Activated naive CD4-positive, alpha-beta T cell treated with anti-CD3 and anti-CD28 coated beads, Interleukin-2, amount 50 U/mL, for 72 hours (primary cell): ENCODE measurements at regions not wholly inside any gene's neighbourhood (a gene's known extent, or its start where the extent isn't known, plus 50 kb on each side); places are given as distances from the start of the nearest gene placed in this dataset.

Experiments used
- ATAC-seq, 2 donors: fragments of 150-1000 bp; cut with Tn5 transposase; 2 replicates each; pipeline ENCODE4 v1.10.0; 2021; ENCODE audit warnings: mild to moderate bottlenecking in 2 of 2, moderate library complexity in 2 of 2
- DNase-seq, 2 donors: peaks; one replicate each; pipeline ENCODE4 v3.0.0; 2021 to 2022; ENCODE audit warnings: low spot score in 2 of 2
- H3K27ac Mint-ChIP-seq, 2 donors: one replicate each; pipeline ENCODE4 v1.8.0; 2022; ENCODE audit warnings: mild to moderate bottlenecking in 2 of 2, mixed read lengths in 2 of 2
- H3K36me3 Mint-ChIP-seq, 2 donors: one replicate each; pipeline ENCODE4 v1.8.0; 2022; ENCODE audit warnings: mixed read lengths in 2 of 2
- H3K9me3 Mint-ChIP-seq, 2 donors: one replicate each; pipeline ENCODE4 v1.8.0; 2022; ENCODE audit warnings: mixed read lengths in 2 of 2

DNA sequence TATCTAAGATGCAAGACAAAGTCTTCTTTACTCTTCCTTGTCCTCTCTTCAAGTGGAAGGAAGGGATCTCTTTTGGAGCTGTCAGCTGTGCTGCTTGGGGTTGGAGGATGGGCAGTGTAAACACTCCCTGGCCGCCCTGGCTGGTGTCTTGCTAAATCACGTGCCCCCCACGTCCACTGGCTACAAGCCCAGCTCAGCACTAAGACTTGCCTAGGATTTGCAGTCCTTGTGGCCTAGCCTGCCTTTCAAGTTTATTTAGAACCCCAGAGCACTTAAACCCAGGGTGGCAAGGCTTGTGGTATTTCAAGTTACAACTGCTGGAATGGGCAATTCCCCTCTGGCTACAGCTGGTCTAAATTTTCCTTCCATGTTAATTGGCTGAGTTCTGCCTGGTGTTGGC lies 272.4 kb upstream of the MYO3A start:
- ATAC-seq, result no peak
- no peak for DNase-seq
- Mint-ChIP-seq H3K27ac (no peak overlapping the region), H3K9me3 (peaks cover 0 to 5% of the 10 kb centered on the region in 2 donors), H3K36me3 (no peaks in the 10 kb centered on the region)

DNA sequence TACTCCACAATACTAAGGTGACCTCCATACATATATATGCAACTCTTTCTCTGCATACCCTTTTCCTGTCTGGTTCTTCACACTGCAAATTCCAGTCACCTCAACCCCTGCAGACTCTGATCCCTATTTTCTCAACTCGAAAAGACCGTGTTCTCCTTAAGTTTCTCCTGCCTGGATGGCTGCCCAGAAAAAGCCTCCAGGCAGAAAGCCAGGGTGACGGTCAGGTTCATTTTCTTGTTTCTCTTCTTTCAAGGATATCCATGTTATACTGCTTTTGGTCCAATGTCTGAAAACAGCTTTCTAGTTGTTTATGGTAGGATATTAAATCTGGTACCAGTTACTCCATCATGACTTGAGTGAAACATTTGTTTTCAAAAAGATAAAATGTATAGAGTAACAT lies 267.8 kb upstream of the MYO3A start:
- Mint-ChIP-seq H3K27ac (no peak overlapping the region), H3K9me3 (peaks cover 5 to 8% of the 10 kb centered on the region in 2 donors), H3K36me3 (no peaks in the 10 kb centered on the region)
- no peak for DNase-seq
- ATAC-seq, result no peak

DNA sequence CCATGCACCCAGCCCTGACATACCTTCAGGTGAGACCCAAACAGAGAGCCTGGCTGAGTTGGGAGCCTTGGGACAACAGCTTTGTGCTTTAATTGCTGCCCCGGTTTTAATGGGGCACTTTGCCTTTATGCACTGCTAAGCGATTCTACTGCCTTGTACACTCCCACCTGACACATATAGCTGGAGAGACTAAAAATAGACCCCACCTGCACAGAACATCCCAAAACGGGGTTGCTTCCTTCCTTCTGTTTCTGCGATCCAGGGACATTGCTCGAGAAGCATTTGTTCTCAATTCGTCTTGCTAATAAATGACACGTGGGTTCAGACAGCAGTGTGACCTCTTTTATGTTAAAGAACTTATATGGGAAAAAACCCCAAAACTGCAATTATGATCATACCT lies 258.8 kb upstream of the MYO3A start:
- Mint-ChIP-seq H3K36me3 (peaks cover 0 to 5% of the 10 kb centered on the region in 2 donors), H3K9me3 (peaks cover 0 to 7% of the 10 kb centered on the region in 2 donors), H3K27ac (no peak overlapping the region)
- DNase-seq, result no peak
- ATAC-seq, result no peak

DNA sequence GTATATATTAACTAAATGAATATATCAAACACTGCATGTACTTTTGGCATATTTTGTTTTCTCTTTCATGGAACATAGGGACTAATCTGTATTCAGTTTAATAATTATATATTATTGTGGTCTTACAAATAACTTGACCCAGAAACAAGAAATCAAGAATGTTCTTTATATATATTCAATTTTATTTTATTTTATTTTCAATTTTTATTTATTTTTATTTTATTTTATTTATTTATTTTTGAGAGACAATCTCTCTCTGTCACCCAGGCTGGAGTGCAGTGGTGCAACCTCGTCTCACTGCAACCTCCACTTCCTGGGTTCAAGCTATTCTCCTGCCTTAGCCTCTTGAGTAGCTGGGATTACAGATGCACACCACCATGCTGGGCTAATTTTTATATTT lies 258.4 kb upstream of the MYO3A start:
- H3K36me3 Mint-ChIP-seq, result peaks cover 0 to 5% of the 10 kb centered on the region in 2 donors
- no peak for ATAC-seq

DNA sequence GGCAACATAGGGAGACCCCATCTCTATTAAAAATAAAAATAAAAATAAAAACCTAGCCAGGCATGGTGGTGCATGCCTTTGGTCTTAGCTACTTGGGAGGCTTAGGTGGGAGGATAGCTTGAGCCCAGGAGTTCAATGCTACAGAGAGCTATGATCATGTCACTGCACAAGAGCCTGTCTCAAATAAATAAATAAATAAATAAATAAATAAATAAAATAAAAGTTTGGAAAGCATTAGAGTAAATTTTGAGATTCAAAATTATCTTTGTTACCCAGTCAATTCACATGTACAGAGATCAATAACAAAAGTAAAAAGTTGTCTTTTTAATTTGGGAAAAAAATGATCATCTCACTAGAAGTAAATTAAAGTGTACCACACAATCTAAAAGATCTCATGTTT lies 255.8 kb upstream of the MYO3A start:
- DNase-seq (no peak), ATAC-seq (no peak)
- Mint-ChIP-seq H3K9me3 (peaks cover 0 to 7% of the 10 kb centered on the region in 2 donors), H3K27ac (no peak overlapping the region), H3K36me3 (peaks cover 0 to 5% of the 10 kb centered on the region in 2 donors)

More for the DNA sequence above, 258.4 kb upstream of the MYO3A start:
- Mint-ChIP-seq H3K9me3 (peaks cover 0 to 7% of the 10 kb centered on the region in 2 donors), H3K27ac (no peak overlapping the region)
- DNase-seq, result no peak

DNA sequence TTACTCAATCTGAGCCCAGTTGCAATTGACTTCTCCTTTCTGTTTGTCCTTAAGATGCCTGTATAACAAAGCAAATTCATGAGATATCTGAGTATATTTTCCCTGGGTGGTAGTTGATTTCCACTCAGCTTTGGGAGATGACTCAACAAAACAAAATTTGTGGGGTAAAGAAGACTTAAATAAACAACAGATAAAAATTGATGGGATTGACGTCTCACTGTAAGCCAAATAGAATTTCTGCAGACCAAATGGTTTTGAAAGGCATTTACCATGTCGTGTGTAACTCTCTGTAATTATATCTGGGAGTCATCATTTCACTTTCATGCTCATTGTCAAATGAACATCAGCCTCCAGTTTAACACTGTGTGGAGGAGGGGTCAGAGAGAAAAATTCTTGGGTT lies 255.4 kb upstream of the MYO3A start:
- Mint-ChIP-seq H3K36me3 (peaks cover 0 to 5% of the 10 kb centered on the region in 2 donors), H3K9me3 (peaks cover 0 to 7% of the 10 kb centered on the region in 2 donors), H3K27ac (no peak overlapping the region)
- no peak for DNase-seq
- no peak for ATAC-seq

DNA sequence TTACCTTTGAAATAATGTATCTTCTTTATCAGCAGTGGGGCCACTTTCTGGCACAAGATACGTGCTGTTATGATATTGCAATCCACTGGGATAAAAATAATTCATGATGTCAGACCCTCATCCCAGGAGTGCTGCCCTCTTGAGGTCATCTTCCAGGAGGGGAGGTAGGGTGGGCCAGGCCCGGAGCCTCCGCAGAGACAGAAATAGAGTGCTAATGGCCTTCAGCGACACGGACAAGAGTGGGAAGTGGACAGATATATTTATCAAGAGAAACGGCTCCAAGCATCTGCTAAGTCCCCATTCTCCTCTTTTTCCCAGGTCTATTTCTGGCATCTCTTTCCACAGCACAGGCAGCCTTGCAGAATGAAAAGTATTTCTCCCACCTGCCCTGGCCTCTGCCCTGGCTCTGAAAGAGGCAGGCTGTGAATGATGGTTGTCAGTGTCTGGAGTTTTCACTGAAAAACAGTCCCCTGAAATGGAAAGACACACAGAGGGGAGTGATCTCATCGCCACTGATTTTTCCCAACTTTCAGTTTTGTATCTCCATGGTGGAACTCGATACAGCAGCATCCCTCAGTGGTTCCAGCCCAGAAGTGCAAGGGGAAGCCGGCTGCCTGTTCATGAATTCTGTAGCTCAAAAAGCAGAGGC lies 251.7 kb upstream of the MYO3A start:
- Mint-ChIP-seq H3K27ac (no peak overlapping the region), H3K36me3 (no peaks in the 10 kb centered on the region), H3K9me3 (no peaks in the 10 kb centered on the region)
- no peak for ATAC-seq
- no peak for DNase-seq

DNA sequence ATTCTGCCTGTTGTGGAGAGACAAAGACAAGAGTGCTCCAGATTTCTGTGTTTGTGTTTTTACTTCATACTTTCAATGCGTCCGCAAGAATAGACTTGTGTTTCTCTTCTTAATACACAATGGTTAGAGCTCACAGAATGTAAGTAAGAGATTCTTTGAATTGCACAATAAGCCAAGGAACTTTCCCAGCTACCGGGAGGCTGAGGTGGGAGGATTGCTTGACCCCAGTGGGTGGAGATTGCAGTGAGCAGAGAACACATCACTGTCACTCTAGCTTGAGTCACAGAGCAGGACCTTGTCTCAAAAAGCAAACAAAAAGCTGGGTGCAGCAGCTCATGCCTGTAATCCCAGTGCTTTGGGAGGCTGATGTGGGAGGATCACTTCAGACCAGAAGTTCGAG lies 250.7 kb upstream of the MYO3A start:
- Mint-ChIP-seq H3K9me3 (no peaks in the 10 kb centered on the region), H3K27ac (no peak overlapping the region), H3K36me3 (no peaks in the 10 kb centered on the region)
- ATAC-seq, result no peak
- DNase-seq, result no peak

DNA sequence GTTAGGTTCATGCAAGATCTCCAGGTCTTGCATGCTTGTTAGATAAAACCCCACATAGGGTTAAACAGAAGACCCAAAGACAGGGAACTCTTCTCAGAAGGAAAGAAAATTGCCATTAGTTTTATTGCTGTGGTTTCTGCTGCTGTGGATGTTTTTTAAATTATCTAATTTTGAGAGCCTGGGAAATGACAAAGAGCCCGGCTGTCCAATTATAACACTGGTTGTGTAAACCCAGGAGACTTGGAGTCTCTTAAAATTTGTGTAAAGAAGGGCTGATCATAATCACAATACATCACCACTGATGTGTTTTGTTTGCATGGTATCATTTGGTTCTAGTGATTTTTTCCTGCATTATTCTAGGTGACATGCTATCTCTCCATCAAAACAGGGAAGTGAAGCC lies 246.5 kb upstream of the MYO3A start:
- Mint-ChIP-seq H3K27ac (no peak overlapping the region), H3K36me3 (no peaks in the 10 kb centered on the region), H3K9me3 (peaks cover 0 to 5% of the 10 kb centered on the region in 2 donors)
- ATAC-seq, result no peak
- DNase-seq, result no peak

DNA sequence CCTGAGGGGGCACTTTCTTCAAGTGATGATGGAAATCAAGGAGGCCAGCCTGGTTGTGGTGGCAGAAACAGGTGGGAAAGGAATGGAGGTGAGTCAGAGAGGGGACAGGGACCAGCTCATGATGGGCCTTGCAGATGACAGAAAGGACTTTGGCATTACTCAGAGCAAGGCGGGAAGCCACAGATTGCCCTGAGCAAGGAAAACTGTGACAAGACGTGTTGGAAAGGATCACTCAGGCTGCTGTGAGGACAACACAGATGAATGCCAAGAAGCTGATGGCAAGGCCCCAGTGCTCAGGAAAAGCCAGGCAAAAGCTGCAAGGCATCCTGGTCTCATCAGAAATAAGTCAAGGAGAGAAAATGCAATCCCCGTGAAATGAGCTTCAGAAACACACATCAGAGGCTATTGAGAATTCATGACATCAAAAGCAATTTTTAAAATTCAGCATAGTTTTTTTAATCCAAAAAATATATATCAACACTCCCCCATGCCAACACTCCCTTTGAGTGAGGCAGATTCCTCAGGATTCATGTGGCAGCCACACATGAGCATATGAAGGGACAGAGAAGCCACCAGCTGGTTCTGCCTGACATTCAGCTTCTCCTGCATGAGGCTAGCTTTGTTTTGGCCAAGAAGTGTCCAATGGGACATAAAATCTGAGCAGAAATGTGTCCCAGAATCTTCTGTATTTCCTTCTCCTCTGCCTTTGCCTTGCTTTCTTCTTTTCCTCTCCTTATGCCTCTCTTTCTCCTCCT lies 244.5 kb upstream of the MYO3A start:
- no peak for DNase-seq
- no peaks in the 10 kb centered on the region for H3K36me3 Mint-ChIP-seq
- ATAC-seq, result no peak
- H3K27ac Mint-ChIP-seq, result no peak overlapping the region
- H3K9me3 Mint-ChIP-seq, result peaks cover 0 to 5% of the 10 kb centered on the region in 2 donors

DNA sequence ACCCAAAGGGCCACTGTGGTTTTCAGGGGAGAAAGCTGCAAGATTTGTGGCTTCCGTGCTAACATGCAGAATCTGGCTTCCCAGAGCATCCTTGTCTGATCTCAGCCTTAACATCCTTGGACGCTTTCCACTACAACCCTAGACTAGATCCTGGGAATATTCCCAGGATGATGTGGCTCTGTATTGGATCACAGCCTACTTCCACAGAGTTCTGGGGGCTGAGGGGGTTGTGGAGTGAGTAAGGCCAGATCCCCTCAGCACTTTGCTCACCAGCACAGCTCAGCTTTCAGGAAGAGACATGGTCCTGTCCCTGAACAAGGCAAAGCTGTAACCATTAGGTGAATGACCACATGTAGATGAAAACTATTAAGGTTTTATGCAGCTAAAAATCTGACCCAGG lies 241.3 kb upstream of the MYO3A start:
- DNase-seq, result no peak
- no peak overlapping the region for H3K27ac Mint-ChIP-seq
- ATAC-seq, result no peak
- no peaks in the 10 kb centered on the region for H3K36me3 Mint-ChIP-seq
- peaks cover 0 to 5% of the 10 kb centered on the region in 2 donors for H3K9me3 Mint-ChIP-seq

DNA sequence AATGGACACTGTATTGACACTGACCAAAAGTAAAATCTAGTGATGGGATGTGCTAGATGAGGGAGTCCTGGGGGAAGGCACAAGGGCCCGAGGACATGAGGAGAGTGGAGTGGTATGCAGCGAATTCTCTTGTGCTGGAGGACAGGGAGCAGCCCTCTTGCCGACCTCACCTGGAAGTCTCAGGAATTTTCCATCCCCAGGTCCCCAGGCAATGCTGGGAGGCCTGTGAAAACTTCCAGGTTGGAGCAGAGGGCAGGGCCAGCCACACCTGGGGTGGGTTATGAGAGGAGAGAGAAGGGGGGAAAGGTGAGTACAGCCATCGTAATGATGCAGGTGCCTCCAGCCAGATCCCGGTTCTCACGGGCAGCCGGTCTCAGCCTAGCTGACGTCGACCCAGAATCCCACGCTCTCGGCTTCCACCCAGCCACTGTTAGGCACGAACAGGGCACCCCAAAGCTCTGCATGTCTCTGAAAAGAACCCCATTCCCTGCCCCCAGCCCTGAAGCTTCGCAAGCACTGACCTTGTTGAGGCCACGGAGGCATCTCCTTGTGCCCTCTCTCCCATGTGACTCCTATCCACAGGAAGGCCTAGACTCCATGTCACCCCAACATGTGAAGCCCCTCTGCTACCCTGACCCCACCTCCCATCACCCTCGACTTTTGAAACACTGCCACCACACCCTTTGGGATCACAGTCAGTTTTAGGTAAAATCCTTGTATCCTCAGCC lies 239.7 kb upstream of the MYO3A start:
- no peak overlapping the region for H3K27ac Mint-ChIP-seq
- DNase-seq (no peak), ATAC-seq (no peak)
- H3K36me3 Mint-ChIP-seq, result no peaks in the 10 kb centered on the region
- H3K9me3 Mint-ChIP-seq, result peaks cover 0 to 3% of the 10 kb centered on the region in 2 donors

DNA sequence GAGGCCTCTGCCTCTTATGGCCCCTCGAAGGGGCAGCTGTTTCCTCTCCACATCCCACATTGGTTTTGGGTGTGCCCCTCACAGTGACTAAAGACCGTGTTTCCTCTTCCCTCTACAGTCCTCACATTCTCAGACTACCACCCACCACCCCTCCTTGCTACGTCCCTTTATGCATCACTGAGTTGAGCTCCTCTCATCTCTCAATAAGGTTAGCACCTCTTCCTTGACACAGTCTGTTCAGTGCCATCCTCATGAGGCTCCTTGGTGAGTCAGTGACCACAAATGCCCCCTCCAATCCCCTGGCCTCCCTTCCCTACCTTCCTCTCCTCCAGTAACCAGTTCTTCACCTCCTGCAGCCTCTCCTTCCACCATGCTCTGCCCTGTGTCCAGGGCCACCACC lies 239.1 kb upstream of the MYO3A start:
- Mint-ChIP-seq H3K27ac (no peak overlapping the region), H3K36me3 (no peaks in the 10 kb centered on the region), H3K9me3 (peaks cover 0 to 2% of the 10 kb centered on the region in 2 donors)
- DNase-seq, result no peak
- ATAC-seq, result no peak

DNA sequence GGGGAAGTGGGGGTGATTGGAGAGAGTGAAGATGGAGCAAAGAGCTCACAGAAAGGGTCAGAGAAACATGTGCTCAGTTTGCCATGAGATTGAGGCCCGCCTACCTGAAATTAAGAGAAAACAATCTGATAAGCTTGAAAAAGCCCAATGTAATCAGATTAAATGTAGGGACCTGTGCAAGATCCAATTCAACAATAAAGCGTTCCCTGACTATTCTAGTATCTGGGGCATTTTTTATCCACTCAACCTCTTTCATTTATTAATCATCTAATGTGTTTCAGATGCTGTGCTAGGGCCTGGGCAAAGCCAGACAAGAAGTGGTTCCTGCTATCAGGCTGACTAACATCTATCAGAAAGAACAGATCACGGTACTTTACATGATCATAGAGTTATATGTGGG lies 238.4 kb upstream of the MYO3A start:
- Mint-ChIP-seq H3K9me3 (no peaks in the 10 kb centered on the region), H3K36me3 (no peaks in the 10 kb centered on the region), H3K27ac (no peak overlapping the region)
- no peak for DNase-seq
- ATAC-seq, result no peak

DNA sequence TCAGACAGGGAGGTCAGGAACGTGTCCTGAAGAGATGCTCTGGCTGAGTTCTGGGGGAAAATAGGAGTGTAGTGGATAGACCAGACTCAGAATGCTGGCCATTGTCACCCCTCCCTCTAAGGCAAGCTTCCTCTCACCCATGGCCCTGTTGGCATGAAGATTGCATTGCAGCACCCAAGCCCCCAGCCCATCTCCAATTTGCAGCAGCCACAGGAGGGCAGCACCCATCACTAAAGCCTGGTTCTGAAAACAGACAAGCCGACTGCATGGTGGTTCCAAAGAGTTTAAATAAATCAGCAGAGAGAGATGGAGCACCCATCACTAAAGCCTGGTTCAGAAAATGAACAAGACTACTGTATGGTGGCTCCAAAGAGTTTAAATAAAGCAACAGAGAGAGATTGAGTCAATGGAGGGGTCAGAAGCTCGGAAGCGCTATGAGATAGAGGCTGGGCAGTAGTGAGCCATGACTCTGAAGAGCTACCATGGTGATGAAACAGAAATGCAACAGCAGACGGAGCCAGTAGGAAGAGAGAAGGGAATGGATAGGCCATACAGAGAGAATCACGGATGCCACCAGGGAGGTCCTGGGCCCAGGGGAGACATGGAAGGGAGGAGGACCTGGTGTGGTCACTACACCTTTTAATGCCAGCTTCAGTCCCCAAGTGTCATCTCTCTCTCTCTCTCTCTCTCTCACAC lies 237.9 kb upstream of the MYO3A start:
- ATAC-seq (no peak), DNase-seq (no peak)
- H3K36me3 Mint-ChIP-seq, result no peaks in the 10 kb centered on the region
- H3K9me3 Mint-ChIP-seq, result no peaks in the 10 kb centered on the region
- no peak overlapping the region for H3K27ac Mint-ChIP-seq

DNA sequence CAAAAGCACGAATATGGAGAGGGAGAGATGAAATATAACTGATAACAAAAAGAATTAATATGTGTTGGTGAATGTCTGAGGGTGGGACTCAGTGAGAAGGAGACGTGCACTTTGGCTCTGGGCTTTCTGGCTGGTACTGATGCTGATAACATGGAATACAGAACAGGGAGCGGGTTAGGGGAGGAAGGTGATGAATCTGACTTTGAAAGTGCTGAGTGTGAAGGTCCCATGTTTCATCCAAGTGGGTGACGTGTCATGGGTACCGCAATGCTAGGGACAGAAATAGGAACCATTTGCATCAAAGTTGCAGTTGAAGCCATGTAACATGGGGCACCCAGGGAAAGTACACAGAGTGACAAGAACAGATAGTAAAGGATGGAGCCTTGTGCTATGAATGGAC lies 236.6 kb upstream of the MYO3A start:
- DNase-seq, result no peak
- H3K36me3 Mint-ChIP-seq, result no peaks in the 10 kb centered on the region
- H3K27ac Mint-ChIP-seq, result no peak overlapping the region
- H3K9me3 Mint-ChIP-seq, result no peaks in the 10 kb centered on the region
- ATAC-seq, result no peak

DNA sequence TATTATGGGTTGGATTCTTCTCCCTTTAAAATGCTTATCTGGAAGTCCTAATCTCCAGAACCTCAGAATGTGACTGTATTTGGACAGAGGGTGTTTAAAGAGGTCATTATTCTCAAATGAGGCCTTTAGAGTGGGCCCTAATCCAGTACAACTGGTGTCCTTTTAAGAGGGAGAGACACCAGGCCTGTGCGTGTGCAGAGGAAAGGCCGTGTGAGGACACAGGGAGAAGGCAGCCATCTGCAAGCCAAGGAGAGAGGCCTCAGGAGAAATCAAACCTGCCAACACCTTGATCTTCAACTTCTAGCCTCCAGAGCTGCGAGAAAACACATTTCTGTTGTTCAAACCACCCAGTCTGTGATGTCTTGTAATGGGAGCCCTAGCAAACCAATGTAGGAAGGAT lies 235.4 kb upstream of the MYO3A start:
- peak overlapping the region in 1 of 2 donors; percentile 50 for H3K27ac Mint-ChIP-seq
- DNase-seq (no peak), ATAC-seq (no peak)
- H3K36me3 Mint-ChIP-seq, result no peaks in the 10 kb centered on the region
- H3K9me3 Mint-ChIP-seq, result no peaks in the 10 kb centered on the region
